IgD-negative memory B cell (primary cell): ENCODE measurements at regions not wholly inside any gene's neighbourhood (a gene's known extent, or its start where the extent isn't known, plus 50 kb on each side); places are given as distances from the start of the nearest gene placed in this dataset.
"Not testable (repeated sequence)": the region's sequence is repeated elsewhere in the genome, so short reads cannot be mapped to it uniquely, and the experiment has no call there.

Experiments
- H3K27ac Mint-ChIP-seq, 3 donors: one replicate each; pipeline ENCODE4 v1.8.0; 2020 to 2022; ENCODE audit warnings: mild to moderate bottlenecking in 3 of 3, mixed read lengths in 3 of 3, moderate library complexity in 1 of 3
- H3K27me3 Mint-ChIP-seq: one replicate; pipeline ENCODE4 v1.8.0; 2021; ENCODE audit warnings: mixed read lengths
- H3K36me3 Mint-ChIP-seq: one replicate; pipeline ENCODE4 v1.8.0; 2020; ENCODE audit warnings: mild to moderate bottlenecking, mixed read lengths
- H3K4me1 Mint-ChIP-seq, 3 donors: one replicate each; pipeline ENCODE4 v1.8.0; 2020 to 2022; ENCODE audit warnings: mixed read lengths in 3 of 3, mild to moderate bottlenecking in 1 of 3
- H3K4me3 Mint-ChIP-seq, 4 donors: one replicate each; pipeline ENCODE4 v1.8.0; 2020 to 2022; ENCODE audit warnings: mild to moderate bottlenecking in 4 of 4, mixed read lengths in 4 of 4, moderate library complexity in 3 of 4
- H3K9me3 Mint-ChIP-seq, 3 donors: one replicate each; pipeline ENCODE4 v1.8.0; 2020 to 2021; ENCODE audit warnings: mixed read lengths in 3 of 3, mild to moderate bottlenecking in 1 of 3

DNA sequence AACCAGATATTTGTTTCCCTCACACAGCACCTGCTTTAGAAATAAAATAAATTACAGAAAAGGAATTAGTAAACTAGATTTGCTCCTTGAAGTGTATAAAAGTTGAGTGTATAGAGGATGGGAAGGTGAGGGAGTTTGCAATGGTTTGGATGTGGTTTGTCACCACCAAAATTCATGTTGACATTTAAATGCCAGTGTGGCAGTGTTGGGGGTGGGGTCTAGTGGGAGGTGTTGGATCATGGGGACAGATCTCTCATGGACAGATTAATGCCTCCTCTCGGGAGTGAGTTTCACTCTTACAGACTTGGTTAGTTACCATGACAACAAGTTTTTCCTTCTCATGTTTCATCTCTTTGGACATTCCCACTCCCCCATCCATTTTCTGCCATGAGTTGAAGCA, 83.9 kb upstream of the PRSS3 start:
- H3K4me3 Mint-ChIP-seq, H3K9me3 Mint-ChIP-seq, H3K27ac Mint-ChIP-seq, H3K4me1 Mint-ChIP-seq, H3K36me3 Mint-ChIP-seq: not testable (repeated sequence)
- peaks cover 11% of the 10 kb centered on the region for H3K27me3 Mint-ChIP-seq

DNA sequence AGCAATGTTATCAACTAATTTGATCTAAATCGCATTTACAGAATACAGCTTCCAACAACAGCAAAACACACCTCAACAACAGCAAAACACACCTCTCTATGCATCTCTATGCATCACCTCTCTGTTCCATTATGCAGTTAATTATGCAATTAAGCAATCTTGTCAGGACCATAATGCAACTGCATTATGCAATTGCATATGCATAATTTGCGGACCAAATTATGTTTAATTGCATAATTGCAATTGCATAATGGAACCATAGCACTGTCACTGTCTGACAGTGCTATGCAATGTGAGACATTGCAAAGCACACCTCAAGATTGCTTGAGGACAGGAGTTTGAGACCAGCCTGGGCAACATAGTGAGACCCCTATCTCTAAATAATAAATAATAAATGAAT, 80.4 kb upstream of the PRSS3 start:
- no peak overlapping the region for H3K27ac Mint-ChIP-seq
- H3K4me3 Mint-ChIP-seq, result no peak overlapping the region
- H3K36me3 Mint-ChIP-seq, result no peaks in the 10 kb centered on the region
- no peaks in the 10 kb centered on the region for H3K9me3 Mint-ChIP-seq
- H3K27me3 Mint-ChIP-seq, result peaks cover 9% of the 10 kb centered on the region
- H3K4me1 Mint-ChIP-seq, result peaks cover 0 to 2% (median 2%) of the 10 kb centered on the region in 3 donors

DNA sequence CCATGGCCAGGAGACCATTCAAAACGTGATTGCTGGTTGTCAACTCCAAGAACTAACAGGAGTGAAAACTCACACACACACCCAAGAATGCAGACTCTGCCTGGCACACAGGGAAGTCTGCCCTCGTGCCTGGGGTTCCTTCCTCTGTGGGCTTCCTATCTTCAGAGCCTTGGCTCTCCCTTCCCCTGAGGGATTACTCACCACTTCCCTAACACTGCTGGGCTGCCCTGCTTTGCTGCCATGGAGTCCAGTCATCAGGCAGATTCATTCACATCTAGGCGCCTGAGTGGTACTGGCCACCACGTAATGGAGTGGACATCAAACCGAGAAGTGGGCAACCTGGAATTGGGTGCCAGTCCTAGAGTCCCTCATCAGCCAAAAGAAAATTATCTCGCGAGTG, 76.4 kb upstream of the PRSS3 start:
- Mint-ChIP-seq H3K27me3 (peaks cover 8% of the 10 kb centered on the region), H3K27ac (no peak overlapping the region), H3K4me3 (no peak overlapping the region)

DNA sequence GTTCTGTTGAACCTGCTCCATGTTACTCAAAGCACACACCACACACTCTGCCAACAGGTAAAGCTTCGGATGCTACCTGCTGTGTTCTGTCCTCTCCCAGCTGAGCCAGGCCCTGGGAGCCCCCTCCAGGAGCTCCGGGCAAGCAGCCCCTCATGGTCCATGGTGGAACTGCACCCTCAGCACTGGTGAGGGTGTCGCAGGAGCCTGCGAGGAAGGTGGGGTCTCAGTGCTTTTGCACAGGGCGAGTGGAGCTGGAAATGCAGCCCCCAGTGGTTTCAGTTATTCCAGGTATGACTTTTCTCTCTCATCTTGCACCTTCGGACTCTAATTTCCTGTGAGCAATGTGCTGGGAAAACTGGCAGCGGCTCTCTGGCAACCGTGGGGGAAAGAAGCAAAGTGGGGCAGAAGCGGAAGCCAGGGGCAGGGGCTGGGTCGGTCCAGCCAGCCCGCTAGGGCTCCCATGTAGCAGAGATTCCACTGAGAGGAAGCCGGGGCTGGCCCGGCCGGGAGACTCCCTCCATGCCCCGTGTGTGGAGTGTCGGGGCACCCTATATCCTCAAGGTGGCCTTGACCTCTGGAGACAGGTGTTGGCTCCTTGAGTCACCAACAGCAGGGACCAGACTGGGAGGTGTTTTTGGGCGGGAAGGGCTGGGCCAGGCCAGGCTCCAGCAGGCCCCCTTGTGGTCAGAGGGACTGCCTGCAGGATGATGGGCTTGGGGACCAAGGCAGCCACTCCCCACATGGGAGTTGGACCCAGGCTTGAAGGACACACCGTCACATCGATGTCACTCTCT, 75.6 kb upstream of the PRSS3 start:
- Mint-ChIP-seq H3K36me3 (peaks cover 2% of the 10 kb centered on the region), H3K4me1 (peaks cover 0 to 6% (median 2%) of the 10 kb centered on the region in 3 donors), H3K9me3 (peaks cover 2 to 5% (median 3%) of the 10 kb centered on the region in 3 donors), H3K27ac (no peak overlapping the region), H3K4me3 (peak overlapping the region in 2 of 4 donors; percentile 44 to 71), H3K27me3 (peaks cover 12% of the 10 kb centered on the region)

More for the DNA sequence above, 76.4 kb upstream of the PRSS3 start:
- peaks cover 2% of the 10 kb centered on the region for H3K36me3 Mint-ChIP-seq
- H3K9me3 Mint-ChIP-seq, result no peaks in the 10 kb centered on the region
- peaks cover 0 to 6% (median 2%) of the 10 kb centered on the region in 3 donors for H3K4me1 Mint-ChIP-seq

DNA sequence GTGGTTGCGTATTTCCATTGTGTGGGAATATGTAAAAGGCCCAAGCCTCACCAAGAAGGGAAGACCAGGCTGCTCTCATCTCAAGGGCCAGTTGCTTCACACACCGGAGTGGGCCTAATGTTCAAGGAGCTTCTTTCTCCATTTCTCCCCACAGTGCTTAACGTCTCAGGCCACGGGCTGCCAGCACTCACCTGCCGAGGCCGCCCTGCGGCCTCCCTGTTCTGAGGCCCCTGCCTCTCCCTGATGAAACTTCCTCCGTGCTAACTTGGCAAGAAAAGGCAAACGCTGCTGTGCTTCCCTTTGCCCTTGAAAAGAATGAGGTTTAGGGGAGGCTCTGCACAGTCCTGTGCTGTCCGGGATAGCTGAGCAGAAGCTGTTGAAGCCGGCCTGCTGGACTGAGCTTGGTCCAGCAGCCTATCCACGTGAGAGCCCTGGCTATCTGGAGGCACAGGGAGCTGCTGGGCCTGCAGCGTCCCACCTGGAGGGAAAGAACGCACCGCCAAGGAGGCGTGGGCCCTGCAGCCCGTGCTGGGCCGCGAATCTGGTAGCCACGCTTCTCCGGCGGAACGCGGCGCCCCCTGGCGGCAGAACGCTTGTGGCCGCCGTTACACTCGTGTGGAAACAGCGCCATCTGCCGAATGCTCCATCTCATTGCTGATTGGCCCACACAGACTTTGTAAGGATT, 73.5 kb upstream of the PRSS3 start:
- H3K27ac Mint-ChIP-seq, result no peak overlapping the region
- peaks cover 0 to 6% (median 2%) of the 10 kb centered on the region in 3 donors for H3K4me1 Mint-ChIP-seq
- H3K36me3 Mint-ChIP-seq, result peaks cover 2% of the 10 kb centered on the region
- H3K27me3 Mint-ChIP-seq, result peaks cover 12% of the 10 kb centered on the region
- no peak overlapping the region for H3K4me3 Mint-ChIP-seq
- peaks cover 2 to 6% (median 3%) of the 10 kb centered on the region in 3 donors for H3K9me3 Mint-ChIP-seq

DNA sequence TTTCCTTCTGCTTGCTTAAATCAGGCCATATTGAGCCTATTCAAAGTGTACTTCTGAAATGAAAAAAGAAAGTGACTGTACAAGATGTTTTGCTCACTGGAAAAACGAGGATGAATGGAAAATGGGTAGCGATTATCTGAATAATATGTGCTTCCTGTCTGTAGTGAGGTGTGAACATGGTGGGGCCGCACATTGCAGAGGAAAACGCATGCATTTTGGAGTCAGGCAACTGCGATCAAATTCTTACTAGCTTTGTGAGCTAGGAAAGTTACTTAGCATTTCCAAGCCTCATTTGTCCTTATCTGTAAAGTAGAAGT, 73.0 kb upstream of the PRSS3 start:
- Mint-ChIP-seq H3K27me3 (peaks cover 12% of the 10 kb centered on the region), H3K27ac (no peak overlapping the region), H3K4me3 (no peak overlapping the region), H3K36me3 (peaks cover 2% of the 10 kb centered on the region), H3K9me3 (peaks cover 3 to 6% (median 3%) of the 10 kb centered on the region in 3 donors), H3K4me1 (peaks cover 0 to 6% (median 1%) of the 10 kb centered on the region in 3 donors)

DNA sequence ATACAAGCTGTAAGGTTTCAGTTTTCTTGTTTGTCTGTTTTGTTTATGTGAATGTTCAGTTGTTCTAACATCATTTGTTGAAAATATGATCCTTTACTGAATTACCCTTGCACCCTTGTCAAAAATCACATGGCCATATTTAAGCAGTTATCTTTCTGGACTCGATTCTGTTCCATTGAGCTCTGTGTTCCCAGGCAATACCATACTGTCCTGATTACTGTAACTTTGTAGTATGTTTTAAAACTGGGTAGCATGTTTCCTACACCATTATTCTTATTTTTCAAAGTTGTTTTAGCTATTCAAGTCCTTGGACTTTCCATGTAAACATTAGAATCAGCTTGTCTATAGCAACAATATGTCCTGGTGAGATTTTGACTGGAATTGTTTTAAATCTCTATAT, 66.7 kb upstream of the PRSS3 start:
- Mint-ChIP-seq H3K27me3 (peaks cover 15% of the 10 kb centered on the region), H3K4me1 (no peaks in the 10 kb centered on the region), H3K9me3 (peaks cover 3 to 12% (median 6%) of the 10 kb centered on the region in 3 donors), H3K27ac (no peak overlapping the region), H3K36me3 (peaks cover 3% of the 10 kb centered on the region), H3K4me3 (no peak overlapping the region)

DNA sequence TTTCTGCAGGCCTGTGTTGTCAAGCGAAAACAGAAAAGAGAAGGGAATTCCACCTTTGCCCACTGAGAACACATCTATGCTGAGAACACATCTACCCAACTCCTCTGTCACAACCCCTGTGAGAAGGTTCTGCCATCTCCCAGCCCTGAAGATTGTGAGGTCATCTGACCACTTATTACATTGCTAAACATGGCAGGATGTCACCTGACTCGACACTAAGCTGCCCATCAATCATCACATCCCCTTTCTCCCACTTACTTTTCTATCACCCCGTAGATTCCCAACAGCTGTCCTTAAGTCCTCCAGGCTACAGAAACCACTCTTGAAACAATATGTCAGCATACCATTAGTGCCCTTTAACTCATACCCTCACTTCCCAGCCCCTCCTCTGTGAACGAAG, 64.2 kb upstream of the PRSS3 start:
- H3K27ac Mint-ChIP-seq, result no peak overlapping the region
- H3K4me1 Mint-ChIP-seq, result no peaks in the 10 kb centered on the region
- peaks cover 1 to 7% (median 6%) of the 10 kb centered on the region in 3 donors for H3K9me3 Mint-ChIP-seq
- H3K36me3 Mint-ChIP-seq, result peaks cover 3% of the 10 kb centered on the region
- H3K4me3 Mint-ChIP-seq, result no peak overlapping the region
- H3K27me3 Mint-ChIP-seq, result peaks cover 26% of the 10 kb centered on the region

DNA sequence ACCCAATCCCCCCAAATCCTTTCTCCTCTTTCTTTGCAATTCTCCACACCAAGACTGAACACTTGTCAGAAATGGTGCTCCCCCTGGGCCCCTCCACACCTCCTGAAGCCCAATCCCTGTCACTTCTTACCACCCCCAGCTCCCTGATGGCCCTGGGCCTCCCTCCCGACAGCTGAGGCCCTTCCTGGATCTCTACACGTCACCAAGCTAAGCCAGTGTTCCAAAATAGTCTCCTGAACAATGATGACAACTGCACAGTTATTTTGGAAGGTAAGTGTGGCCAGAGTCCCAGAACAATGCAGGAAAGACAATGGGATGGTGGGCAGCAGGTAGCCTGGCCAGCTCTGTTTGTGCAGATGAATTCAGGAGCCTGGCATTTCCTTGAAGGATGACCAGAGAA, 63.7 kb upstream of the PRSS3 start:
- H3K27ac Mint-ChIP-seq, result no peak overlapping the region
- peaks cover 26% of the 10 kb centered on the region for H3K27me3 Mint-ChIP-seq
- peaks cover 3% of the 10 kb centered on the region for H3K36me3 Mint-ChIP-seq
- H3K4me1 Mint-ChIP-seq, result no peaks in the 10 kb centered on the region
- peaks cover 1 to 7% (median 6%) of the 10 kb centered on the region in 3 donors for H3K9me3 Mint-ChIP-seq
- no peak overlapping the region for H3K4me3 Mint-ChIP-seq

DNA sequence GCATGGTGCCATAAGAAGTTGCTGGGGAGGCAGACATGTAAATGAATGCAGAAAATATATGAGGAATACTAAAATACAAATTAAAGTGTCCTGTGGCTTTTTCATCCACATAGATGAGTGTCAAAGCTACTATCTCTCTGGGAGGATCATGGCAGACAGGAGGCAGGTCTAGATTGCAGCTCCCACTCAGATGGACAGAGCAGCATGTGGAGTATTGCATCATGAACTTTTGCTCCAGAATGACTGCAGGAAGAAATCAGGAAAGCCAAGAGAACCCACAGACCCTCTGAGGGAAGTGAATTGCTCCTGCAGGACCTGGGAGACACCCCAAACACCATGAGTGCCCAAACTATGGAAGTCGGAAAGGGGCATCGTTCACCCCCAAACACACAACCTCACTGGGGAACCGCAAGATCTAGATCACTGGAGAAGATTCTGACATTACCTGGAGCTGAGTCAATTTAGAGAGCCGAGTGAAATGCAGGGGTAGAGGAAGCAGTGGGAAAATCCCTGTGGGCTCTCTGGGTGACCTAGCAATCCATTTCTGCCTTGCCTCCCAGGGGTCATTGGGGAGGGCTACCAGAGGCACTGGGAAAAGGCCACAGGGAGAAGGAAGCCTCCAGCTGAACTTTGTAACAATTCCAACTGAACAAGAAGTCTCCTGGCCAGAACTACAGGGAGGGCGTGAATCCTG, 61.0 kb upstream of the PRSS3 start:
- peaks cover 2 to 12% (median 11%) of the 10 kb centered on the region in 3 donors for H3K9me3 Mint-ChIP-seq
- not testable (repeated sequence) for H3K4me1 Mint-ChIP-seq, H3K27ac Mint-ChIP-seq, H3K4me3 Mint-ChIP-seq, H3K36me3 Mint-ChIP-seq
- peaks cover 32% of the 10 kb centered on the region for H3K27me3 Mint-ChIP-seq

DNA sequence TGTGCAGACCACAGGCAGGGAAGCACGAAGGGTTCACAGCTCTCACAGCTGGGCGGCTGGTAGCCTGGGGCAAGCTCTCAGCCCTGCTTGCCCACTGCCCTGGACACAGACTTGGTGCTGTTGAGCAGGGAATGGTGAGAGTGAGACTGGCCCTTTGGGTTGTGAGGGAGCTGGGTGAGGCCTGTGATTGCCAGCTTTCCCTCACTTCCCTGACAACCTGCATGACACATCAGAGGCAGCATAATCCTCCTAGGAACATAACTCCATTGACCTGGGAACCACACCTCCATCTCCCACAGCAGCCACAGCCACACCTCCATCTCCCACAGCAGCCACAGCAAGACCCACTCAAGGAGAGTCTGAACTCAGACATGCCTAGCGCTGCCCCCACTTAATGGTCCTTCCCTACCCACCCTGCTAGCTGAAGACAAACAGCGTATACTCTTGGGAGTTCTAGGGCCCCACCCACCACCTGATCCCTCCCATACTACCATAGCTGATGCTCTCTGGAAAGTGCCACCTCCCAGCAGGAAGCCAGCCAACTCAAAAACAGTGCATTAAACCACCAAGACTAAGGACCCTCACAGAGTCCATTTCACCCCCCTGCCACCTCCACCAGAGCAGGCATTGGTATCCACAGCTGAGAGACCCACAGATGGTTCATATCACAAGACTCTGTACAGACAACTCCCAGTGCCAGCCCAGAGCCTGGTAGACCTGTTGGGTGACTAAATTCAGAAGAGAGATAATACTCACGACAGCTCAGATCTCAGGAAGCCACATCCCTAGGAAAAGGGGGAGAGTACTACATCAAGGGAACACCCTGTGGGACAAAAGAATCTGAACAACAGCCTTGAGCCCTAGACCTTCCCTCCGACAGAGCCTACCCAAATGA, 60.2 kb upstream of the PRSS3 start:
- Mint-ChIP-seq H3K9me3 (peaks cover 3 to 14% (median 12%) of the 10 kb centered on the region in 3 donors), H3K27me3 (peaks cover 31% of the 10 kb centered on the region)
- H3K27ac Mint-ChIP-seq, H3K36me3 Mint-ChIP-seq, H3K4me1 Mint-ChIP-seq, H3K4me3 Mint-ChIP-seq: not testable (repeated sequence)

DNA sequence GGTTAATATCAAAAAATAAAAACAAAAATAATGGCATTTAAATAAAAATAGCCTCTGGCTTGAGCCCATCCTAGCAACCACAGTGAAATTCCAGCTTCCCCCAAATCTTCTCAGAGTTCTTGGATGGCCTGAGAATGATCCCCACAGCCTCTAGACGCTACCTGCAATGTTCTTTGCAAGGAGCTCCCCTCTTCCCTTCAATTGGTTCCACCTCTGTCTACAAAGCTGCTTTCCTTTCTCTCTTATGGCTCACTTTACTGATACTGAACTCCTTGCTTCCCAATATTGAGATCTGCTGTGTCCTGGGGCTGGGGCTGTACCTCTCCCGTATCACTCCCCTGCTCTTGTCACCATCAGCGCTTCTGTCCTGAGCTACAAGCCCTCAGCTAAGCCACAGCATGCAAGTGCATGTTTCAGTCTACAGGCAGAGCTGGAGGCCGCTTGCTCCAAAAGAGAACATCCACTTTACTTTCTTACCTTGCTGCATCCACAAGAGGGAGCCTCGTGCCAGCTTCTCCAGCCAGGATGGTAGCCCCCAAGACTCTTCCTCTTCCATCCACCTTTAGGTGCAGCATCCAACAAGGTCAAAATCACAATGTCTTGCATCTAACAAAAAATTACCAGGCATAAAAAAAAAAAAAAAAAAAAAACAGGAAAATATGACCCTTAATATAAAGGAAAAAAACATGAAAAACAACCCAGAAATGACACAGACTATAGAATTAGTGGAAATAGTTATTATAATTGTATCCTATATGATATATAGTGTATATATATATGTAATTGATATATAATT, 57.4 kb upstream of the PRSS3 start:
- Mint-ChIP-seq H3K36me3 (no peaks in the 10 kb centered on the region), H3K4me1 (no peaks in the 10 kb centered on the region), H3K4me3 (no peak overlapping the region), H3K9me3 (peaks cover 3 to 18% (median 14%) of the 10 kb centered on the region in 3 donors), H3K27ac (no peak overlapping the region), H3K27me3 (peaks cover 31% of the 10 kb centered on the region)

DNA sequence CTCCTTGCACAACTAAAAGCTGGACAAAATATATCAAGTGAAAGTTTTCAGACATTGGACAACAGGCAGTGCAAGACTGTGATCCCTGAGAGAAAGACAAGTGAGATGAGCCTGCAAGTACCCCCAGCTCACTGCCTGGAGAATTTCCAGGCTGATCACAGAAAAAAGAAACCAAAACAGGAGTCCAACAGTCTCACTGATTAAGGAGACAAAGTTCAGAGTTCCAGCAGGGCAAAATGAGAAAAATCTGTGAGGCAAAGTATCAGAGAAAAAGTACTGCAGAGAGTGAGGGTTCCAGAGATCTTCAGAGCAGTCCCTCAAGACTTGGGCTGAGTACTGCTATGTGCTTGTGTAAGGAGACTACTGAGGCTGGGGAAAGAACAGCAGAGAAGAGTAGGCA, 56.0 kb upstream of the PRSS3 start:
- Mint-ChIP-seq H3K27ac (no peak overlapping the region), H3K36me3 (no peaks in the 10 kb centered on the region), H3K27me3 (peaks cover 24% of the 10 kb centered on the region), H3K4me3 (no peak overlapping the region), H3K9me3 (peaks cover 7 to 24% (median 22%) of the 10 kb centered on the region in 3 donors), H3K4me1 (no peaks in the 10 kb centered on the region)

DNA sequence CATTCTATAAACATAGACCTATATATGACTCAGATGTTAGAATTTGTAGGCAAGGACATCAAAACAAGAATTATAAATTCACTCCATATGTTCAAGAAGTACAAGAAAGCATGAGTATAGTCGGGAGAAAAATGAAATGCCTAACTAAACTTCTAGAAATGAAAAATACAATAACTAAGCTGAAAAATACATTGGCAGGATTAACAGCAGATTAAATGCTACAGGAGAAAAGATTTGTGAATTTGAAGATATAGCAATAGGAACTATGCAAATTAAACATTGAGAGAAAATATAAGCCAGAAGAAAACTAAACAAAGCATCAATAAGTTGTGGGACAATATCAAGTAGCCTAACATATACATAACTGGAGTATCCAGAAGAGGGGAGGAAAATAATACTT, 55.3 kb upstream of the PRSS3 start:
- no peaks in the 10 kb centered on the region for H3K4me1 Mint-ChIP-seq
- H3K9me3 Mint-ChIP-seq, result peaks cover 7 to 24% (median 22%) of the 10 kb centered on the region in 3 donors
- no peak overlapping the region for H3K27ac Mint-ChIP-seq
- no peak overlapping the region for H3K4me3 Mint-ChIP-seq
- H3K27me3 Mint-ChIP-seq, result peaks cover 22% of the 10 kb centered on the region
- H3K36me3 Mint-ChIP-seq, result no peaks in the 10 kb centered on the region
